ENCODE measurements at regions not wholly inside any gene's neighbourhood (a gene's known extent, or its start where the extent isn't known, plus 50 kb on each side); places are given as distances from the start of the nearest gene placed in this dataset.
"Not testable (repeated sequence)": the region's sequence is repeated elsewhere in the genome, so short reads cannot be mapped to it uniquely, and the experiment has no call there.

DNA sequence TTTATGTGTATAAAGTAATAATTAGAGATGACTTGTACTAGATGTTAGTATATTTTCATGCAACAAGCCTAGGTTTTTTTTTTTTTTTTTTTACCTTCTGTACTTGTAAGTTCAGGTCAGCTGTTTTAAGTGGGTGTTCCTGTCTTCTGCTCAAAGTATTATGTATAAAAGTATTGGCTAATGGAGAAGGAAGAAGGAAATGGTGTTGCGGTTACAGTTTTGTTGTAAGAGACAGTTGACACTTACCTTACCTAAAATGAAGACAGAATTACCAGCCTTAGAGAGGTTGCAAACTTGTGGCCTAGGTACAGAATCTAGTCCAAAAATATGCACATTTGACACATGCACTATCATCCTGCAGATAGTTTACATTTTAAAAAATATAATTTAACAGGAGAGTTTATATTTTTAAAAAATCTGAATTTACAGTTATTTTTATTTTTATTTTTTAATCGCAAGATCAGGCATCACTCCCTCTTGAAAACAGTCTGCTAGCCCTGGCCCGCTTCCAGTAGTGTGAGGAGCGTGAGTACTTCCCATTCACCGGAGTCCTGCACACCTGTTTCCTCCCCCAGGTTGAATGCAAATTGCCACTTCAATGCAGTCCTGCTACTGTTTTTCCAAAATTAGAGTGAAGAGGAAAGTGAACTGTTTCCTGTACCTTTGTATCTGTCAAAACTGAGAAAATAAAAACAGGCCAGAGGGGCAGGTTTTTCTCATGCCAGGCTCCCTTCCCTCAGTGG is 224.3 kb upstream of the SOX2 start:
- no peak for DNase-seq
- Histone ChIP-seq H3K4me3 (ENCODE audit: low read depth in 1 of 2, low read length in 2 of 2) (no peak overlapping the region), H3K4me2 (ENCODE audit: insufficient read depth, low read length) (no peak overlapping the region), H3K27me3 (ENCODE audit: insufficient read depth, low read length, poor library complexity) (no peaks in the 10 kb centered on the region), H2AFZ (ENCODE audit: low read depth, low read length) (no peak overlapping the region), H3K9ac (ENCODE audit: low read depth, low read length) (no peak overlapping the region), H3K4me1 (ENCODE audit: insufficient read depth, low read length) (no peaks in the 10 kb centered on the region), H3K27ac (ENCODE audit: low read length) (no peak overlapping the region), H3K79me2 (ENCODE audit: insufficient read depth, low read length) (no peaks in the 10 kb centered on the region), H3K9me3 (ENCODE audit: insufficient read depth, low read length, severe bottlenecking) (no peaks in the 10 kb centered on the region), H3K36me3 (ENCODE audit: insufficient read depth, low read length) (no peaks in the 10 kb centered on the region), H4K20me1 (ENCODE audit: insufficient read depth, low read length) (no peaks in the 10 kb centered on the region)
- no peak for TF ChIP-seq EZH2 (IDR thresholded peaks at IDR 0.05; ENCODE audit: borderline replicate concordance, low read depth, low read length, severe bottlenecking)
- TF ChIP-seq, protein P1, sequence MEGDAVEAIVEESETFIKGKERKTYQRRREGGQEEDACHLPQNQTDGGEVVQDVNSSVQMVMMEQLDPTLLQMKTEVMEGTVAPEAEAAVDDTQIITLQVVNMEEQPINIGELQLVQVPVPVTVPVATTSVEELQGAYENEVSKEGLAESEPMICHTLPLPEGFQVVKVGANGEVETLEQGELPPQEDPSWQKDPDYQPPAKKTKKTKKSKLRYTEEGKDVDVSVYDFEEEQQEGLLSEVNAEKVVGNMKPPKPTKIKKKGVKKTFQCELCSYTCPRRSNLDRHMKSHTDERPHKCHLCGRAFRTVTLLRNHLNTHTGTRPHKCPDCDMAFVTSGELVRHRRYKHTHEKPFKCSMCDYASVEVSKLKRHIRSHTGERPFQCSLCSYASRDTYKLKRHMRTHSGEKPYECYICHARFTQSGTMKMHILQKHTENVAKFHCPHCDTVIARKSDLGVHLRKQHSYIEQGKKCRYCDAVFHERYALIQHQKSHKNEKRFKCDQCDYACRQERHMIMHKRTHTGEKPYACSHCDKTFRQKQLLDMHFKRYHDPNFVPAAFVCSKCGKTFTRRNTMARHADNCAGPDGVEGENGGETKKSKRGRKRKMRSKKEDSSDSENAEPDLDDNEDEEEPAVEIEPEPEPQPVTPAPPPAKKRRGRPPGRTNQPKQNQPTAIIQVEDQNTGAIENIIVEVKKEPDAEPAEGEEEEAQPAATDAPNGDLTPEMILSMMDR (IDR thresholded peaks at IDR 0.05; ENCODE audit: borderline replicate concordance, extremely low read depth, low read length, poor library complexity, severe bottlenecking) = no peak
- ATAC-seq (ENCODE audit: insufficient read depth, low read depth) = no peak

DNA sequence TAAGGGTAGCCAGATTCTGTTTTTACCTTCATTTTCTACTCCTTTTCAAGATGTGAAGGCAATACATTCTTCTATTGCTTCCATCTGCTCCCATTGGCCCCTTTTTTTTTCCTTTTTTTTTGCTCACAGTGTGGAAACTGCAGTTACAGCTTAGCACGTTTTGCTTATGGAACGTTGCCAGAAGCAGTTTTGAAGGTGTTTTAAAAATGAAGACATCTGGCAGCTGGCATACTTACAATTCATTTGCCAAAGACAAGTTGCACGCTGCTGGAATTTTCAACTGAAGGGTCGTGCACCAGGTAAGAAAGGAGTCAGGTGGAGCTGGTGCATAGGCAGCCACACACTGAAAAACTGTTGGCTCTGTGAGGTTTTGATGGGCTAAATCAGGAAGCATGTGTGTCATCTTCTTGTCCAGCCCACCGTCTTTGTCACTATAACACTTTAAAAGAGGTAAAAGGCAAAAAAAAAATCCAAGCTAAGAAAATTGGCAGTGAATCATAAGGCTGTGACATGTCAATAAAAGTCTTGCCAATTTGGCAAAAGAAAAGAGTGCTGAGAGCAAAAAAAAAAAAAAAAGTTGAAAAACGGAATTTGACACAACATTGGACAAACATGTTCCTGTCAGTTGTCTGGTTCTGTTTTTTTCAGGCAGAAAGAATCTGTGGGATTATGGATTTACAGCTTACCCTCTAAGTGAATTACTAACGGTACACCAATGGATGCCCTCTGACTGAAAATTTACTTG is 225.4 kb upstream of the SOX2 start:
- no peak for DNase-seq

DNA sequence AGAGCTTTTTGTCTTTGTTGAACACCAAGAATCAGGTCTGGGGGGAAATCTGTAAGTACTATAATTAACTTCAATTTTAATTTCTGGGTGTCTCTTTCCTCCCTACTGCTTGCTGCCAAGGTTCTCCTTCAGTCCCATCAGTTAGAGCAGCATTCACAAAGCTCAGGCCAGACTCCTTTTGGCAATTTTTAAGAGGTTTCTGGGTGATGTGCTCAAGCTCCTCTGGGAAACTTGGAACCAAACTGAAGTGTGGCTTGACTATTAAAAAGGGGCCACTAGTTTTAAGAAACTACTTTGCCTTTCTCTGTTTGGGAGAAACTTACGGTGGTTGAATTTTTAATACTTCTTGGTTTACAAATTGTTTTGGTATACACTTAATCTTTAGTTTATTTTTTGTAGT is 227.7 kb upstream of the SOX2 start:
- Histone ChIP-seq H3K79me2 (ENCODE audit: insufficient read depth, low read length) (no peaks in the 10 kb centered on the region), H4K20me1 (ENCODE audit: insufficient read depth, low read length) (no peaks in the 10 kb centered on the region), H3K9me3 (ENCODE audit: insufficient read depth, low read length, severe bottlenecking) (no peaks in the 10 kb centered on the region), H3K4me2 (ENCODE audit: insufficient read depth, low read length) (no peak overlapping the region), H3K9ac (ENCODE audit: low read depth, low read length) (no peak overlapping the region), H3K27ac (ENCODE audit: low read length) (no peak overlapping the region), H3K27me3 (ENCODE audit: insufficient read depth, low read length, poor library complexity) (no peaks in the 10 kb centered on the region), H3K4me3 (ENCODE audit: low read depth in 1 of 2, low read length in 2 of 2) (no peak overlapping the region), H2AFZ (ENCODE audit: low read depth, low read length) (no peak overlapping the region), H3K4me1 (ENCODE audit: insufficient read depth, low read length) (no peaks in the 10 kb centered on the region), H3K36me3 (ENCODE audit: insufficient read depth, low read length) (no peaks in the 10 kb centered on the region)
- ATAC-seq (ENCODE audit: insufficient read depth, low read depth) (no peak), DNase-seq (no peak)
- TF ChIP-seq, protein P1 (IDR thresholded peaks at IDR 0.05; ENCODE audit: borderline replicate concordance, extremely low read depth, low read length, poor library complexity, severe bottlenecking) = no peak
- no peak for TF ChIP-seq EZH2 (IDR thresholded peaks at IDR 0.05; ENCODE audit: borderline replicate concordance, low read depth, low read length, severe bottlenecking)

More for the DNA sequence above, 225.4 kb upstream of the SOX2 start:
- Histone ChIP-seq H3K9me3 (ENCODE audit: insufficient read depth, low read length, severe bottlenecking) (no peaks in the 10 kb centered on the region), H3K36me3 (ENCODE audit: insufficient read depth, low read length) (no peaks in the 10 kb centered on the region), H4K20me1 (ENCODE audit: insufficient read depth, low read length) (no peaks in the 10 kb centered on the region), H3K9ac (ENCODE audit: low read depth, low read length) (no peak overlapping the region), H2AFZ (ENCODE audit: low read depth, low read length) (no peak overlapping the region), H3K27me3 (ENCODE audit: insufficient read depth, low read length, poor library complexity) (no peaks in the 10 kb centered on the region), H3K4me2 (ENCODE audit: insufficient read depth, low read length) (no peak overlapping the region), H3K4me3 (ENCODE audit: low read depth in 1 of 2, low read length in 2 of 2) (no peak overlapping the region), H3K27ac (ENCODE audit: low read length) (no peak overlapping the region), H3K4me1 (ENCODE audit: insufficient read depth, low read length) (no peaks in the 10 kb centered on the region), H3K79me2 (ENCODE audit: insufficient read depth, low read length) (no peaks in the 10 kb centered on the region)
- TF ChIP-seq EZH2 (IDR thresholded peaks at IDR 0.05; ENCODE audit: borderline replicate concordance, low read depth, low read length, severe bottlenecking) = no peak
- TF ChIP-seq, protein P1 (IDR thresholded peaks at IDR 0.05; ENCODE audit: borderline replicate concordance, extremely low read depth, low read length, poor library complexity, severe bottlenecking) = no peak
- ATAC-seq (ENCODE audit: insufficient read depth, low read depth) = no peak

DNA sequence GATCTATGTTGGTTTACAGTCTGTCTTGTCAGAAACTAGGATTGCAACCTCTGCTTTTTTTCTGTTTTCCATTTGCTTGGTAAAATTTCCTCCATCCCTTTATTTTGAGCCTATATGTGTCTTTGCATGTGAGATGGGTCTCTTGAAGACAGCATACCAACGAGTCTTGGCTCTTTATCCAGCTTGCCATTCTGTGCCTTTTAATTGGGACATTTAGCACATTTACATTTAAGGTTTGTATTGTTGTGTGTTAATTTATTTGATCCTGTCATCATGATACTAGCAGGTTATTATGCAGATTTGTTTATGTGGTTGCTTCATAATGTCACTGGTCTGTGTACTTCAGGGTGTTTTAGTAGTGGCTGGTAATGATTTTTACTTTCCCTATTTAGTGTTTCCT is 236.6 kb upstream of the SOX2 start:
- not testable (repeated sequence) for H3K4me2 ChIP-seq (ENCODE audit: insufficient read depth, low read length); H4K20me1 ChIP-seq (ENCODE audit: insufficient read depth, low read length); H2AFZ ChIP-seq (ENCODE audit: low read depth, low read length); H3K79me2 ChIP-seq (ENCODE audit: insufficient read depth, low read length); ATAC-seq (ENCODE audit: insufficient read depth, low read depth); DNase-seq; H3K9ac ChIP-seq (ENCODE audit: low read depth, low read length); H3K27me3 ChIP-seq (ENCODE audit: insufficient read depth, low read length, poor library complexity); H3K4me3 ChIP-seq (ENCODE audit: low read depth in 1 of 2, low read length in 2 of 2); H3K4me1 ChIP-seq (ENCODE audit: insufficient read depth, low read length); H3K27ac ChIP-seq (ENCODE audit: low read length); H3K36me3 ChIP-seq (ENCODE audit: insufficient read depth, low read length); H3K9me3 ChIP-seq (ENCODE audit: insufficient read depth, low read length, severe bottlenecking)
